ENCODE measurements at regions not wholly inside any gene's neighbourhood (a gene's known extent, or its start where the extent isn't known, plus 50 kb on each side); places are given as distances from the start of the nearest gene placed in this dataset.
A peak's percentile ranks its signal among the peaks of the same experiment; 100 is the strongest.
"Not testable (repeated sequence)": the region's sequence is repeated elsewhere in the genome, so short reads cannot be mapped to it uniquely, and the experiment has no call there.

GRCh38 chr1:121036792-121037191, 147.2 kb downstream of the PPIAL4A start:
- H3K4me1 ChIP-seq (ENCODE audit: control insufficient read depth in 1 of 2, insufficient read depth in 2 of 2, low read length in 2 of 2); H3K4me3 ChIP-seq (ENCODE audit: low read length in 2 of 2); H3K9me3 ChIP-seq (ENCODE audit: control insufficient read depth, low read length); H3K27ac ChIP-seq (ENCODE audit: low read depth in 1 of 2, low read length in 2 of 2); H3K27me3 ChIP-seq (ENCODE audit: control insufficient read depth in 1 of 2, insufficient read depth in 2 of 2, low read length in 1 of 2); DNase-seq; intact Hi-C loops (cut with DNase I); ATAC-seq (ENCODE audit: low FRiP score); H3K36me3 ChIP-seq (ENCODE audit: control insufficient read depth in 1 of 2, insufficient read depth in 2 of 2, low read length in 1 of 2): not testable (repeated sequence)
- no CpG with 5 or more reads among the region's 4 CpGs for WGBS, 2 donors

GRCh38 chr1:121040974-121041373, 143.2 kb downstream of the FAM72B start:
- peak; percentile 65 for ATAC-seq (ENCODE audit: low FRiP score)
- WGBS, 2 donors: 92% methylated on average over 3 of the region's 4 CpGs; no CpG with 5 or more reads in 1 of the 2 donors
- H3K9me3 ChIP-seq (ENCODE audit: control insufficient read depth, low read length); H3K27me3 ChIP-seq (ENCODE audit: control insufficient read depth in 1 of 2, insufficient read depth in 2 of 2, low read length in 1 of 2); H3K4me1 ChIP-seq (ENCODE audit: control insufficient read depth in 1 of 2, insufficient read depth in 2 of 2, low read length in 2 of 2); H3K4me3 ChIP-seq (ENCODE audit: low read length in 2 of 2); intact Hi-C loops (cut with DNase I); H3K36me3 ChIP-seq (ENCODE audit: control insufficient read depth in 1 of 2, insufficient read depth in 2 of 2, low read length in 1 of 2); DNase-seq; H3K27ac ChIP-seq (ENCODE audit: low read depth in 1 of 2, low read length in 2 of 2): not testable (repeated sequence)

- H3K36me3 ChIP-seq (ENCODE audit: control insufficient read depth in 1 of 2, insufficient read depth in 2 of 2, low read length in 1 of 2); intact Hi-C loops (cut with DNase I); H3K27ac ChIP-seq (ENCODE audit: low read depth in 1 of 2, low read length in 2 of 2); H3K27me3 ChIP-seq (ENCODE audit: control insufficient read depth in 1 of 2, insufficient read depth in 2 of 2, low read length in 1 of 2); H3K4me1 ChIP-seq (ENCODE audit: control insufficient read depth in 1 of 2, insufficient read depth in 2 of 2, low read length in 2 of 2); H3K9me3 ChIP-seq (ENCODE audit: control insufficient read depth, low read length); DNase-seq; H3K4me3 ChIP-seq (ENCODE audit: low read length in 2 of 2); ATAC-seq (ENCODE audit: low FRiP score): not testable (repeated sequence)
- WGBS, 2 donors: 27 to 30% methylated on average over 3 of the region's 3 CpGs
These were observed 142.6 kb downstream of the FAM72B start for GRCh38 chr1:121041497-121041896.

- DNase-seq; H3K36me3 ChIP-seq (ENCODE audit: control insufficient read depth in 1 of 2, insufficient read depth in 2 of 2, low read length in 1 of 2); H3K4me1 ChIP-seq (ENCODE audit: control insufficient read depth in 1 of 2, insufficient read depth in 2 of 2, low read length in 2 of 2); H3K27me3 ChIP-seq (ENCODE audit: control insufficient read depth in 1 of 2, insufficient read depth in 2 of 2, low read length in 1 of 2); H3K9me3 ChIP-seq (ENCODE audit: control insufficient read depth, low read length); H3K4me3 ChIP-seq (ENCODE audit: low read length in 2 of 2); ATAC-seq (ENCODE audit: low FRiP score); intact Hi-C loops (cut with DNase I); H3K27ac ChIP-seq (ENCODE audit: low read depth in 1 of 2, low read length in 2 of 2): not testable (repeated sequence)
- 88 to 100% methylated on average over 2 of the region's 2 CpGs for WGBS, 2 donors
These were observed 141.3 kb downstream of the FAM72B start for GRCh38 chr1:121042882-121043281.

- intact Hi-C loops (cut with DNase I); H3K4me1 ChIP-seq (ENCODE audit: control insufficient read depth in 1 of 2, insufficient read depth in 2 of 2, low read length in 2 of 2); ATAC-seq (ENCODE audit: low FRiP score); DNase-seq; H3K36me3 ChIP-seq (ENCODE audit: control insufficient read depth in 1 of 2, insufficient read depth in 2 of 2, low read length in 1 of 2); H3K9me3 ChIP-seq (ENCODE audit: control insufficient read depth, low read length); H3K4me3 ChIP-seq (ENCODE audit: low read length in 2 of 2); H3K27ac ChIP-seq (ENCODE audit: low read depth in 1 of 2, low read length in 2 of 2); H3K27me3 ChIP-seq (ENCODE audit: control insufficient read depth in 1 of 2, insufficient read depth in 2 of 2, low read length in 1 of 2): not testable (repeated sequence)
- 46 to 54% methylated on average over 12 to 21 of the region's 21 CpGs for WGBS, 2 donors
These were observed 135.8 kb downstream of the FAM72B start for GRCh38 chr1:121048293-121048752.

GRCh38 chr1:121048769-121049443, 135.2 kb downstream of the FAM72B start:
- H3K9me3 ChIP-seq (ENCODE audit: control insufficient read depth, low read length); intact Hi-C loops (cut with DNase I); H3K4me1 ChIP-seq (ENCODE audit: control insufficient read depth in 1 of 2, insufficient read depth in 2 of 2, low read length in 2 of 2); H3K36me3 ChIP-seq (ENCODE audit: control insufficient read depth in 1 of 2, insufficient read depth in 2 of 2, low read length in 1 of 2); DNase-seq; H3K4me3 ChIP-seq (ENCODE audit: low read length in 2 of 2); H3K27ac ChIP-seq (ENCODE audit: low read depth in 1 of 2, low read length in 2 of 2); ATAC-seq (ENCODE audit: low FRiP score); H3K27me3 ChIP-seq (ENCODE audit: control insufficient read depth in 1 of 2, insufficient read depth in 2 of 2, low read length in 1 of 2): not testable (repeated sequence)
- WGBS, 2 donors: 79 to 80% methylated on average over 5 to 7 of the region's 13 CpGs

- H3K4me3 ChIP-seq (ENCODE audit: low read length in 2 of 2); H3K27me3 ChIP-seq (ENCODE audit: control insufficient read depth in 1 of 2, insufficient read depth in 2 of 2, low read length in 1 of 2); H3K36me3 ChIP-seq (ENCODE audit: control insufficient read depth in 1 of 2, insufficient read depth in 2 of 2, low read length in 1 of 2); DNase-seq; H3K4me1 ChIP-seq (ENCODE audit: control insufficient read depth in 1 of 2, insufficient read depth in 2 of 2, low read length in 2 of 2); intact Hi-C loops (cut with DNase I); H3K9me3 ChIP-seq (ENCODE audit: control insufficient read depth, low read length); H3K27ac ChIP-seq (ENCODE audit: low read depth in 1 of 2, low read length in 2 of 2); ATAC-seq (ENCODE audit: low FRiP score): not testable (repeated sequence)
- 94 to 95% methylated on average over 5 of the region's 5 CpGs for WGBS, 2 donors
These were observed 134.0 kb downstream of the FAM72B start for GRCh38 chr1:121050097-121050496.

GRCh38 chr1:121051161-121051790, 132.9 kb downstream of the FAM72B start:
- H3K27ac ChIP-seq (ENCODE audit: low read depth in 1 of 2, low read length in 2 of 2); H3K4me1 ChIP-seq (ENCODE audit: control insufficient read depth in 1 of 2, insufficient read depth in 2 of 2, low read length in 2 of 2); intact Hi-C loops (cut with DNase I); H3K4me3 ChIP-seq (ENCODE audit: low read length in 2 of 2); ATAC-seq (ENCODE audit: low FRiP score); H3K27me3 ChIP-seq (ENCODE audit: control insufficient read depth in 1 of 2, insufficient read depth in 2 of 2, low read length in 1 of 2); H3K36me3 ChIP-seq (ENCODE audit: control insufficient read depth in 1 of 2, insufficient read depth in 2 of 2, low read length in 1 of 2); DNase-seq; H3K9me3 ChIP-seq (ENCODE audit: control insufficient read depth, low read length): not testable (repeated sequence)
- WGBS, 2 donors: 63 to 72% methylated on average over 15 to 26 of the region's 40 CpGs

- not testable (repeated sequence) for H3K4me1 ChIP-seq (ENCODE audit: control insufficient read depth in 1 of 2, insufficient read depth in 2 of 2, low read length in 2 of 2)
These were observed 132.0 kb downstream of the FAM72B start for GRCh38 chr1:121052081-121052660.

More at GRCh38 chr1:121052081-121052660, 132.0 kb downstream of the FAM72B start:
- H3K27ac ChIP-seq (ENCODE audit: low read depth in 1 of 2, low read length in 2 of 2); H3K36me3 ChIP-seq (ENCODE audit: control insufficient read depth in 1 of 2, insufficient read depth in 2 of 2, low read length in 1 of 2); ATAC-seq (ENCODE audit: low FRiP score); H3K9me3 ChIP-seq (ENCODE audit: control insufficient read depth, low read length); DNase-seq; intact Hi-C loops (cut with DNase I); H3K4me3 ChIP-seq (ENCODE audit: low read length in 2 of 2); H3K27me3 ChIP-seq (ENCODE audit: control insufficient read depth in 1 of 2, insufficient read depth in 2 of 2, low read length in 1 of 2): not testable (repeated sequence)
- 33 to 42% methylated on average over 24 to 30 of the region's 34 CpGs for WGBS, 2 donors

Data from aorta (tissue), 5 donors.